ENCODE measurements at regions not wholly inside any gene's neighbourhood (a gene's known extent, or its start where the extent isn't known, plus 50 kb on each side); places are given as distances from the start of the nearest gene placed in this dataset.

DNA sequence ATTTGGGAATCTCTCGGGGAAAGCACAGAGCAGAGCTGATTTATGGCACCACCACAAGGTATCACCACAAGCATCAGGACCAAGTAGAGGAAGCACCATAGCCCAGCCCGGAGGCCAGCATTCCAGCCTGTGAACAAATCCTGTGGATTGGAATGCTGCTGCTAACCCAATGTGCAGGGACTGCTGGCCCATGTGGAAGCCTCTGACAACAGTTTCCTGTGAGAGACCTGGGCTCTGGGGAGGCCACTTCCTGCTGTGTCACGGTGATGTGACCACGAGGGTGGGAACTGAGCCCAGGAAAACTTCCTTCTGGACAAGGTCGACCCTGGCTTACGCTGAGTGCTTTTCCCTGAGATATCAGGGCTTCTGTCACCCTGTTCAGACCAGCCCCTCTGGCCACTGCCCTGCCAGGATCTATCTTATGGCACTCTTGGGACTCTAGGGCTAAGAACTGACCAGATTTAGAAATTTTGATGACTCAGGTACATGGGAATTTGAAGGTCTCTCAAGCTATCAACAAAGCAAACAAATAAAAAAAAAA lies 88.3 kb upstream of the NGF start:
- Mint-ChIP-seq H3K27me3 (ENCODE audit: insufficient read depth, unreplicated experiment) (no peaks in the 10 kb centered on the region), H3K27ac (ENCODE audit: unreplicated experiment) (no peak overlapping the region), H3K4me3 (ENCODE audit: unreplicated experiment) (no peak overlapping the region), H3K36me3 (ENCODE audit: insufficient read depth, unreplicated experiment) (no peaks in the 10 kb centered on the region), H3K4me1 (ENCODE audit: low read depth, unreplicated experiment) (peaks cover 7% of the 10 kb centered on the region), H3K9me3 (ENCODE audit: unreplicated experiment) (peaks cover 14% of the 10 kb centered on the region)
- Histone ChIP-seq H3K4me1 (peaks cover 19% of the 10 kb centered on the region), H3K27me3 (replicated peaks; ENCODE audit: control insufficient read depth, insufficient read depth, low read length) (no peaks in the 10 kb centered on the region), H3K36me3 (ENCODE audit: control insufficient read depth, insufficient read depth, low read length) (no peaks in the 10 kb centered on the region), H3K9me3 (no peaks in the 10 kb centered on the region), H3K4me3 (ENCODE audit: low read depth, low read length) (no peak overlapping the region)
- ChIA-PET CTCF (no interaction called here), POLR2A (no interaction called here)
- peak; percentile 2 to 42 for DNase-seq
- BruUV-seq (replicated peaks) = no TSS peak
- intact Hi-C loops (cut with micrococcal nuclease; ENCODE audit: unreplicated experiment) = no loop called here
- TF ChIP-seq, protein P1, sequence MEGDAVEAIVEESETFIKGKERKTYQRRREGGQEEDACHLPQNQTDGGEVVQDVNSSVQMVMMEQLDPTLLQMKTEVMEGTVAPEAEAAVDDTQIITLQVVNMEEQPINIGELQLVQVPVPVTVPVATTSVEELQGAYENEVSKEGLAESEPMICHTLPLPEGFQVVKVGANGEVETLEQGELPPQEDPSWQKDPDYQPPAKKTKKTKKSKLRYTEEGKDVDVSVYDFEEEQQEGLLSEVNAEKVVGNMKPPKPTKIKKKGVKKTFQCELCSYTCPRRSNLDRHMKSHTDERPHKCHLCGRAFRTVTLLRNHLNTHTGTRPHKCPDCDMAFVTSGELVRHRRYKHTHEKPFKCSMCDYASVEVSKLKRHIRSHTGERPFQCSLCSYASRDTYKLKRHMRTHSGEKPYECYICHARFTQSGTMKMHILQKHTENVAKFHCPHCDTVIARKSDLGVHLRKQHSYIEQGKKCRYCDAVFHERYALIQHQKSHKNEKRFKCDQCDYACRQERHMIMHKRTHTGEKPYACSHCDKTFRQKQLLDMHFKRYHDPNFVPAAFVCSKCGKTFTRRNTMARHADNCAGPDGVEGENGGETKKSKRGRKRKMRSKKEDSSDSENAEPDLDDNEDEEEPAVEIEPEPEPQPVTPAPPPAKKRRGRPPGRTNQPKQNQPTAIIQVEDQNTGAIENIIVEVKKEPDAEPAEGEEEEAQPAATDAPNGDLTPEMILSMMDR (IDR thresholded peaks at IDR 0.05; ENCODE audit: insufficient read depth in 1 of 2, low read depth in 1 of 2, low read length in 1 of 2, severe bottlenecking in 1 of 2, unreplicated experiment in 1 of 2) = no peak

DNA sequence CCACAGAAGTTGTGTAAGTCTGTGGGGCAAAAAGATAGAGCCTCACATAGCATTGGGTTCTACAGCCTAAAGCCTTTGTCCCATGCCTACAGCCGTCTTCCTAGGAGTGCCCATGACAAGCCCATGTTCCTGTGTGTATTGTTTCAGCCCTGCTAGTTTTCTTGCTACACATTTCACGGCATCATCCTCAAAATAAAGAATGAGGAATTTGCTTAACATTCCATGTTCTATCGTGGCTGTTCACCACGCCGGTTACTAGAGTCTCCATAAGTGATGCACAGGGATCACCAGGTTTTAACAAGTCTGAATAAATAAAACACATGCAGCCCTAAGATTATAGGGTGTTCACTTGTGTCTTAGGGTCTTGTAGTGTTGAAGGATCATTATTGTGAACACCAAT lies 87.4 kb upstream of the NGF start:
- ChIA-PET CTCF (no interaction called here), POLR2A (no interaction called here)
- TF ChIP-seq, protein P1 (IDR thresholded peaks at IDR 0.05; ENCODE audit: insufficient read depth in 1 of 2, low read depth in 1 of 2, low read length in 1 of 2, severe bottlenecking in 1 of 2, unreplicated experiment in 1 of 2) = no peak
- Mint-ChIP-seq H3K4me3 (ENCODE audit: unreplicated experiment) (no peak overlapping the region), H3K9me3 (ENCODE audit: unreplicated experiment) (peaks cover 10% of the 10 kb centered on the region), H3K27ac (ENCODE audit: unreplicated experiment) (no peak overlapping the region), H3K27me3 (ENCODE audit: insufficient read depth, unreplicated experiment) (no peaks in the 10 kb centered on the region), H3K36me3 (ENCODE audit: insufficient read depth, unreplicated experiment) (no peaks in the 10 kb centered on the region), H3K4me1 (ENCODE audit: low read depth, unreplicated experiment) (peaks cover 7% of the 10 kb centered on the region)
- Histone ChIP-seq H3K4me3 (ENCODE audit: low read depth, low read length) (no peak overlapping the region), H3K36me3 (ENCODE audit: control insufficient read depth, insufficient read depth, low read length) (no peaks in the 10 kb centered on the region), H3K4me1 (peaks cover 19% of the 10 kb centered on the region), H3K27me3 (replicated peaks; ENCODE audit: control insufficient read depth, insufficient read depth, low read length) (no peaks in the 10 kb centered on the region), H3K9me3 (no peaks in the 10 kb centered on the region)
- DNase-seq = no peak
- intact Hi-C loops (cut with micrococcal nuclease; ENCODE audit: unreplicated experiment) = no loop called here
- BruUV-seq (replicated peaks) = no TSS peak

DNA sequence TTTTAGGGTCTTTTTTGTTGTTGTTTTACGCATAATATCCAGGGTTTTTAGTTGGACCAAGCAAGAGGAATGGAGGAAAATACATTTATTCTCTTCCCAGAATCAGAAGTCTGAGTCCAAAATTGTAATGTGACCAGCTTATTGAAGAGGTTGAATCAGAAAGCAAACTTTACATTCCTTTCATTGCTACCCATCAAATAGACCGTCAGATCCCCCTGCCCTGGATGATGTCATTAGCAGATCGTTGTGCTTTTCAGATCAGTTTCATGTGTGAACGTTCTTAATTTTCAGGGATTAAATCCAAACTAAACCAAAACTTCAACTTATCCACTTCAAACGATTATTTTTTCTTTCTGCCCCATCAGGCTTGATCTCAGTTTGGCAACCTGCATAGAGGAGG lies 85.7 kb upstream of the NGF start:
- no TSS peak for BruUV-seq (replicated peaks)
- ChIA-PET CTCF (no interaction called here), POLR2A (no interaction called here)
- no peaks in the 10 kb centered on the region for H3K36me3 Mint-ChIP-seq (ENCODE audit: insufficient read depth, unreplicated experiment)
- H3K4me3 ChIP-seq (ENCODE audit: low read depth, low read length) = no peak overlapping the region
- no peaks in the 10 kb centered on the region for H3K36me3 ChIP-seq (ENCODE audit: control insufficient read depth, insufficient read depth, low read length)
- DNase-seq = no peak
- H3K9me3 ChIP-seq = no peaks in the 10 kb centered on the region
- H3K9me3 Mint-ChIP-seq (ENCODE audit: unreplicated experiment) = no peaks in the 10 kb centered on the region
- H3K4me1 ChIP-seq = peaks cover 19% of the 10 kb centered on the region
- intact Hi-C loops (cut with micrococcal nuclease; ENCODE audit: unreplicated experiment) = no loop called here
- no peaks in the 10 kb centered on the region for H3K27me3 Mint-ChIP-seq (ENCODE audit: insufficient read depth, unreplicated experiment)
- no peak overlapping the region for H3K4me3 Mint-ChIP-seq (ENCODE audit: unreplicated experiment)
- peaks cover under 1% of the 10 kb centered on the region for H3K4me1 Mint-ChIP-seq (ENCODE audit: low read depth, unreplicated experiment)
- H3K27me3 ChIP-seq (replicated peaks; ENCODE audit: control insufficient read depth, insufficient read depth, low read length) = no peaks in the 10 kb centered on the region
- TF ChIP-seq, protein P1 (IDR thresholded peaks at IDR 0.05; ENCODE audit: insufficient read depth in 1 of 2, low read depth in 1 of 2, low read length in 1 of 2, severe bottlenecking in 1 of 2, unreplicated experiment in 1 of 2) = no peak
- H3K27ac Mint-ChIP-seq (ENCODE audit: unreplicated experiment) = no peak overlapping the region

All from Caco-2 (cell line).